ENCODE measurements at regions not wholly inside any gene's neighbourhood (a gene's known extent, or its start where the extent isn't known, plus 50 kb on each side); places are given as distances from the start of the nearest gene placed in this dataset.

GRCh38 chr4:176492646-176493302 lies 173.0 kb downstream of the SPCS3 start:
- TF ChIP-seq CTCF (IDR thresholded peaks at IDR 0.05): no peak
- no peak for TF ChIP-seq POLR2A (IDR thresholded peaks at IDR 0.05)
